K562 (cell line): ENCODE measurements at regions not wholly inside any gene's neighbourhood (a gene's known extent, or its start where the extent isn't known, plus 50 kb on each side); places are given as distances from the start of the nearest gene placed in this dataset.

ENCODE experiments used
- ADNP ChIP-seq: fragments of 200-800 bp; sonication (Bioruptor generic); IDR thresholded peaks from 2 replicates; pipeline ENCODE4 v1.6.1; 2016; ENCODE audit warnings: missing genetic modification characterization, missing compliant biosample characterization
- EP300 ChIP-seq: IDR thresholded peaks from 2 replicates; pipeline ENCODE4 v1.6.1; 2012; ENCODE audit warnings: low read length, improper control_type of control experiment
- FOS ChIP-seq: IDR thresholded peaks from 3 replicates; pipeline ENCODE4 v1.6.1; 2011; ENCODE audit not compliant: insufficient read length; ENCODE audit errors: extremely low read depth
- MEF2A ChIP-seq: IDR thresholded peaks from 2 replicates; pipeline ENCODE4 v1.6.1; 2011; ENCODE audit warnings: low read depth, mild to moderate bottlenecking, low read length, moderate library complexity; ENCODE audit not compliant: control insufficient read depth
- MXI1 ChIP-seq: IDR thresholded peaks from 2 replicates; pipeline ENCODE4 v1.6.1; 2011; ENCODE audit warnings: low read depth, mild to moderate bottlenecking, improper control_type of control experiment, low read length
- NCOA2 ChIP-seq, 2 experiments: fragments of 450-650 bp; IDR thresholded peaks; 2 replicates each; pipeline ENCODE4 v1.6.1; 2018; ENCODE audit warnings: mild to moderate bottlenecking in 2 of 2, moderate library complexity in 1 of 2; ENCODE audit not compliant: partially characterized antibody in 2 of 2
- TCF7L2 ChIP-seq: fragments of 150-350 bp; IDR thresholded peaks from 2 replicates; pipeline ENCODE4 v1.6.1; 2016; ENCODE audit warnings: low read depth, mild to moderate bottlenecking, low read length, moderate library complexity
- ZNF12 ChIP-seq: sonication (generic); formaldehyde crosslinking; IDR thresholded peaks from 2 replicates; pipeline ENCODE4 v1.4.0; 2020; ENCODE audit warnings: mild to moderate bottlenecking, missing genetic modification reagents
- TF ChIP-seq, protein P1 (sequence below), 3 experiments: IDR thresholded peaks in 2 of 3; conservative IDR thresholded peaks in 1 of 3; 2 replicates each; pipeline ENCODE4 v1.5.1; 2011 to 2012; ENCODE audit warnings: low read length in 3 of 3, mild to moderate bottlenecking in 3 of 3, control low read depth in 2 of 3, improper control_type of control experiment in 1 of 3, inconsistent platforms in 1 of 3, low read depth in 1 of 3, mixed read lengths in 1 of 3, moderate library complexity in 1 of 3; ENCODE audit not compliant: insufficient read depth in 2 of 3
- TF ChIP-seq, protein P2 (sequence below): sonication (generic); formaldehyde crosslinking; IDR thresholded peaks from 2 replicates; pipeline ENCODE4 v1.8.0; 2022; ENCODE audit warnings: missing genetic modification reagents, mild to moderate bottlenecking, borderline replicate concordance
- TF ChIP-seq, protein P3 (sequence below): sonication (generic); formaldehyde crosslinking; IDR thresholded peaks from 2 replicates; pipeline ENCODE4 v1.4.0; 2020; ENCODE audit warnings: mild to moderate bottlenecking, missing genetic modification reagents
- TF ChIP-seq, protein P4 (sequence below): fragments of 450-650 bp; formaldehyde crosslinking; IDR thresholded peaks from 2 replicates; pipeline ENCODE4 v1.4.0; 2020; ENCODE audit warnings: mild to moderate bottlenecking, moderate library complexity

DNA sequence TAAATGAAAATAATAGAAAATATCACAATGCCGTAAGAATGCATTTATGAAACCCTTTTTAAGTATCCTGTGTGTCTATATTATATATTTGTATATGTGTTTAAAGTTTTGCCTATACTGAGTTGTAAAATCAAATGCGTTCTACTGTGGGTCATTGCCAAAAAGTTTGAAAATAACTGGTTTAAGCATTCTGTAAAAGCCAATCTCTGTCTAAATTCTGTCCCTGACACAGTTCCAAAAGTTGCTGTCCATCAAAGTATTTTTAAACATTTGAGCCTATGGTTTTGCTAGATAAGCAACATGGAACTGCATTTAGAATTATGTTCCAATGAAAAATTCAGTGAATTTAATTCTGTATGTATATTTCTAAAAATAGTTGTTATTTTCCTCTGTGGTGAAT is 1360.4 kb upstream of the CRIM1 start:
- TF ChIP-seq NCOA2 (IDR thresholded peaks at IDR 0.05; ENCODE audit: partially characterized antibody in 2 of 2) (no peak), MEF2A (no peak), TCF7L2 (no peak), ADNP (no peak), FOS (no peak), ZNF12 (CRISPR knock-in tag) (no peak), MXI1 (no peak), EP300 (no peak)
- TF ChIP-seq, protein P1, sequence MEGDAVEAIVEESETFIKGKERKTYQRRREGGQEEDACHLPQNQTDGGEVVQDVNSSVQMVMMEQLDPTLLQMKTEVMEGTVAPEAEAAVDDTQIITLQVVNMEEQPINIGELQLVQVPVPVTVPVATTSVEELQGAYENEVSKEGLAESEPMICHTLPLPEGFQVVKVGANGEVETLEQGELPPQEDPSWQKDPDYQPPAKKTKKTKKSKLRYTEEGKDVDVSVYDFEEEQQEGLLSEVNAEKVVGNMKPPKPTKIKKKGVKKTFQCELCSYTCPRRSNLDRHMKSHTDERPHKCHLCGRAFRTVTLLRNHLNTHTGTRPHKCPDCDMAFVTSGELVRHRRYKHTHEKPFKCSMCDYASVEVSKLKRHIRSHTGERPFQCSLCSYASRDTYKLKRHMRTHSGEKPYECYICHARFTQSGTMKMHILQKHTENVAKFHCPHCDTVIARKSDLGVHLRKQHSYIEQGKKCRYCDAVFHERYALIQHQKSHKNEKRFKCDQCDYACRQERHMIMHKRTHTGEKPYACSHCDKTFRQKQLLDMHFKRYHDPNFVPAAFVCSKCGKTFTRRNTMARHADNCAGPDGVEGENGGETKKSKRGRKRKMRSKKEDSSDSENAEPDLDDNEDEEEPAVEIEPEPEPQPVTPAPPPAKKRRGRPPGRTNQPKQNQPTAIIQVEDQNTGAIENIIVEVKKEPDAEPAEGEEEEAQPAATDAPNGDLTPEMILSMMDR (IDR thresholded peaks at IDR 0.05 in 2 of 3, conservative IDR thresholded peaks at IDR 0.05 in 1 of 3; ENCODE audit: insufficient read depth in 2 of 3, low read depth in 1 of 3, low read length in 3 of 3), result no peak
- TF ChIP-seq, protein P2, sequence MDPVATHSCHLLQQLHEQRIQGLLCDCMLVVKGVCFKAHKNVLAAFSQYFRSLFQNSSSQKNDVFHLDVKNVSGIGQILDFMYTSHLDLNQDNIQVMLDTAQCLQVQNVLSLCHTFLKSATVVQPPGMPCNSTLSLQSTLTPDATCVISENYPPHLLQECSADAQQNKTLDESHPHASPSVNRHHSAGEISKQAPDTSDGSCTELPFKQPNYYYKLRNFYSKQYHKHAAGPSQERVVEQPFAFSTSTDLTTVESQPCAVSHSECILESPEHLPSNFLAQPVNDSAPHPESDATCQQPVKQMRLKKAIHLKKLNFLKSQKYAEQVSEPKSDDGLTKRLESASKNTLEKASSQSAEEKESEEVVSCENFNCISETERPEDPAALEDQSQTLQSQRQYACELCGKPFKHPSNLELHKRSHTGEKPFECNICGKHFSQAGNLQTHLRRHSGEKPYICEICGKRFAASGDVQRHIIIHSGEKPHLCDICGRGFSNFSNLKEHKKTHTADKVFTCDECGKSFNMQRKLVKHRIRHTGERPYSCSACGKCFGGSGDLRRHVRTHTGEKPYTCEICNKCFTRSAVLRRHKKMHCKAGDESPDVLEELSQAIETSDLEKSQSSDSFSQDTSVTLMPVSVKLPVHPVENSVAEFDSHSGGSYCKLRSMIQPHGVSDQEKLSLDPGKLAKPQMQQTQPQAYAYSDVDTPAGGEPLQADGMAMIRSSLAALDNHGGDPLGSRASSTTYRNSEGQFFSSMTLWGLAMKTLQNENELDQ, result no peak
- TF ChIP-seq, protein P3, sequence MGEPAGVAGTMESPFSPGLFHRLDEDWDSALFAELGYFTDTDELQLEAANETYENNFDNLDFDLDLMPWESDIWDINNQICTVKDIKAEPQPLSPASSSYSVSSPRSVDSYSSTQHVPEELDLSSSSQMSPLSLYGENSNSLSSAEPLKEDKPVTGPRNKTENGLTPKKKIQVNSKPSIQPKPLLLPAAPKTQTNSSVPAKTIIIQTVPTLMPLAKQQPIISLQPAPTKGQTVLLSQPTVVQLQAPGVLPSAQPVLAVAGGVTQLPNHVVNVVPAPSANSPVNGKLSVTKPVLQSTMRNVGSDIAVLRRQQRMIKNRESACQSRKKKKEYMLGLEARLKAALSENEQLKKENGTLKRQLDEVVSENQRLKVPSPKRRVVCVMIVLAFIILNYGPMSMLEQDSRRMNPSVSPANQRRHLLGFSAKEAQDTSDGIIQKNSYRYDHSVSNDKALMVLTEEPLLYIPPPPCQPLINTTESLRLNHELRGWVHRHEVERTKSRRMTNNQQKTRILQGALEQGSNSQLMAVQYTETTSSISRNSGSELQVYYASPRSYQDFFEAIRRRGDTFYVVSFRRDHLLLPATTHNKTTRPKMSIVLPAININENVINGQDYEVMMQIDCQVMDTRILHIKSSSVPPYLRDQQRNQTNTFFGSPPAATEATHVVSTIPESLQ (CRISPR knock-in tag), result no peak
- TF ChIP-seq, protein P4, sequence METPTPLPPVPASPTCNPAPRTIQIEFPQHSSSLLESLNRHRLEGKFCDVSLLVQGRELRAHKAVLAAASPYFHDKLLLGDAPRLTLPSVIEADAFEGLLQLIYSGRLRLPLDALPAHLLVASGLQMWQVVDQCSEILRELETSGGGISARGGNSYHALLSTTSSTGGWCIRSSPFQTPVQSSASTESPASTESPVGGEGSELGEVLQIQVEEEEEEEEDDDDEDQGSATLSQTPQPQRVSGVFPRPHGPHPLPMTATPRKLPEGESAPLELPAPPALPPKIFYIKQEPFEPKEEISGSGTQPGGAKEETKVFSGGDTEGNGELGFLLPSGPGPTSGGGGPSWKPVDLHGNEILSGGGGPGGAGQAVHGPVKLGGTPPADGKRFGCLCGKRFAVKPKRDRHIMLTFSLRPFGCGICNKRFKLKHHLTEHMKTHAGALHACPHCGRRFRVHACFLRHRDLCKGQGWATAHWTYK, result no peak
